GM21367 (cell line): ENCODE measurements at regions not wholly inside any gene's neighbourhood (a gene's known extent, or its start where the extent isn't known, plus 50 kb on each side); places are given as distances from the start of the nearest gene placed in this dataset.
"Not testable (repeated sequence)": the region's sequence is repeated elsewhere in the genome, so short reads cannot be mapped to it uniquely, and the experiment has no call there.

Experiments
- ATAC-seq: cut with Tn5 transposase; IDR thresholded peaks from one replicate; pipeline ENCODE4 v1.9.1; 2021; ENCODE audit not compliant: unreplicated experiment

GRCh38 chr10:16116404-16117304 is 256.3 kb upstream of the MINDY3 start:
- no peak for ATAC-seq

DNA sequence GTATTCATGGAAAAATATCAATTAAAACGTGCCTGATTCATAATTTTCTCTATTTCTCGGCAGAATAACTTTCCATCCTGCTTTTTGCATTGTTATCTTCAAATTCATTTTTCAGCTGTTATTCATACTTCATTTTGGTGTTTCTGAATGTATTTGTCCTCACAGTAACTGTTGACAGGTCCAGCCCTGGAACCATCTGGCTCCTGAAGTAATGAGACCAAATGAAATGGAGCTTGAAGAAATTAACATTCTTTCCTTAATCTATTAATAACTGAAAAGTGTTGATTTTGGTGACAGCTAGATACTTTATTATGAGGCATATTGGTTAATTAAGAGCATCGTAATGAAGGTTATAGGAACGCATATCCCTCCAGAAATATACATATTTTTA is 257.0 kb upstream of the MINDY3 start:
- no peak for ATAC-seq

DNA sequence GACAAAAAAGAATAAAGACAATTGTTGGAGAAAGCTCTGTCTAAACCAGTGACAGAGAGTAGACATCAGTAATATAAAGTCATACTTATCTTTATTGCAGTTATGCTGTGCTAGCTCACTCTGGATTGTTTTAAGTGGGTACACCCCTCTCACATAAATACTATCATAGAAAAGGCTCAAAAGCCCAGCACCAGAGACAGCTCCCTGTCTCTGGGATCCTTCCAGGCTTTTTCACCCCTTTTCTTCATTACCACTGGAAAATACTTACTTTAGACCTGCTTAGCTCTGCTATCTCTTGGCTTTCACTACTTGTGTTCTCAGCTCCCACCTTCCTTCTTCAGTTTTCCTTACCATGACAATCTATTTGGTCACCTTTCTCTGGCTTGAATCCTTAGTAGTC is 259.1 kb upstream of the MINDY3 start:
- no peak for ATAC-seq

DNA sequence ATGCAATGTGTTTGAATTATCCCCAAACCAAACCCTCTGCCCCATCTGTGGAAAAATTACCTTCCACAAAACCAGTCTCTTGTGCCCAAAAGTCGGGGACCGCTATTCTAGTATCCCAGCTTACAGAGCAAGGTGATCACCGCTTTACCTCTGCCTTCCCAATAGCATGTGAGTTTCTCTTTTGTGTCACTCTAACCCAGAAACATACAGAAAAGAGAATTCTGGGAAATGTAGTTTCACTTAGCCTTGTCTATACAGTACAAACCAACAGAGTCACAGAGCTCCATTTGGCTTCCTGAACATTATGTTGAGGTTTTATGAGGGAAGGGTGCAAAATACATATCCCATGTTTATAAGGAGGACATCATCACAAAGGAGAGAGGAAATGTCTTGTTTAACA is 260.3 kb upstream of the MINDY3 start:
- no peak for ATAC-seq

DNA sequence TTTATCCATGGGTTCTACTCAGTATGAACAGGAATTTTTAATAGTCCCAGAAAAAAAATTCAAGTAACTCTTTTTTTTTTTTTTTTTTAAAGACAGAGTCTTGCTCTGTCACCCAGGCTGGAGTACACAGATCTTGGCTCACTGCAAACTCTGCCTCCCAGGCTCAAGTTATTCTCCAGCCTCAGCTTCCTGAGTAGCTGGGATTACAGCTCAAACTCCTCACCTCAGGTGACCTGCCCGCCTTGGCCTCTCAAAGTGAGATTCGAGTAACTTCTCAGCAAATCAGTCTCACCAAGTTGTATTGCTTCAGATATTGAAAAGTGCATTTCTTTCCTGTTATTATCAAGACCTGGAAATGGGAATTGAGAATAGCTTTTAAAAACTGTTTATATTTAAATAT is 281.2 kb upstream of the MINDY3 start:
- ATAC-seq = no peak

DNA sequence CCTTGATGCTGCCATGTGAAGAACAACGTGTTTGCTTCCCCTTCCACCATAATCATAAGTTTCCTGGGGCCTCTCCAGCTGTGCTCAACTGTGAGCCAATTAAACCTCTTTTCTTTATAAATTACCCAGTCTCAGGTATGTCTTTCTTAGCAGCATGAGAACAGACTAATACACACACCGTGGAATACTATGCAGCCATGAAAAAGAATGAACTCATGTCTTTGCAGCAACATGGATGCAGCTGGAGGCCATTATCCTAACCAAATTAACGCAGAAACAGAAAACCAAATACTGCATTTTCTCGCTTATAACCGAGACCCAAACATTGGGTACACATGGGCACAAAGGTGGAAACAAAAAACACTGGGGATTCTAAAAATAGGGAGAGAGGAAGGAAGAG is 286.7 kb upstream of the MINDY3 start:
- no peak for ATAC-seq

- ATAC-seq = no peak
Observed at GRCh38 chr10:16155834-16156233, 281.0 kb upstream of the PTER start.

GRCh38 chr10:16156681-16157080 is 280.1 kb upstream of the PTER start:
- ATAC-seq = no peak

DNA sequence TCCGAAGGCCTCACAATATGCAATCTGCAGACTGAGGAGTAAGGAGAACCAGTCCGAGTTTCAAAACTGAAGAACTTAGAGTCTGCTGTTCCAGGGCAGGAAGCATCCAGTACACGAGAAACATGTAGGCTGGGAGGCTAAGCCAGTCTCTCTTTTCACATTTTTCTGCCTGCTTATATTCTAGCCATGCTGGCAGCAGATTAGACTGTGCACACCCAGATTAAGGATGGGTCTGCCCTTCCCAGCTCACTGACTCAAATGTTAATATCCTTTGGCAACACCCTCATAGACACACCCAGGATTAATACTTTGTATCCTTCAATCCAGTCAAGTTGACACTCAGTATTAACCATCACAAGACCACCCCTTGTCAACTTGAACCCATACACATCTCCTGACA is 271.7 kb upstream of the PTER start:
- ATAC-seq = not testable (repeated sequence)

GRCh38 chr10:16182144-16182543 is 254.7 kb upstream of the PTER start:
- no peak for ATAC-seq

DNA sequence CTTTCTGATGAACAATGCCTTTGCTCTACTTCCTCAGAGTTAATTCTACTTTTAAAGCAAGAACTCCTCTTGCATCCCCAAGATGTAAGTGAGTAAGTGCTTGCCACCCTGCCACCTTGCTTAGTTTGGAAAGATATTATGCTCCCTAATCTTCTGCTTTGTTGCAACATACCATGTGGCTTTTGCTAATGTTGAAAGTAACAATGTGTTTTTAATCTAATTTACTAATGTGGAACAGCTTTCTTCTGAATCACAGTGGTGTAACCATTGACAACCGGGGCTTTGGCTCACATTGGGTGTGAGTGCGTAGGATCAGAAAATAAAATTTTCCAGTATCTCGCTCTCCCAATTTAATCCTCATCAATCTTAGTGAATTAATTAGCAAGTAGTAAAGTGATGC is 254.1 kb upstream of the PTER start:
- ATAC-seq = no peak

DNA sequence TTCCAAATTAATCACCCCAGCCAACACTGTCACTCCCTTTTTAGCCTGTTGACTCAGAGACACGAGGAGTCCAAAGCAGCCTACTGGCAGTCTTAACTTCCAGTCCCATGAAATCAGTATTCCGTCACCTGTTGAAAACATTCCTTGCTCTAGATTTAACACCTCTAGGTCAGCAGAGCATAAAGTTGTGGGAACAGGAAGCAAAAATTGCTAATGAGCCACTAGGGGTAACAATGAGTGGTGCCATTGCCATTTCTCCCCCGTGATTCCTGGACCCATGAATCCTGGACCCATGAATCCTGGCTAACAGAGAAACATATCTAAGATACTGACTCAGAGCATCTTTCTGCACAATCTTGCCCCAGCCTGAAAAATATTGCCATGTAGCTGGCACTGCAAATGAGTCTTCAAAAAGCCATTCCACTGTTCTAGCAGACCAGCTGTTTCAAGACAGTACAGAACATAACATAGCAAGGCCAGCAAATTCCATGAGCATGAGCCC is 252.7 kb upstream of the PTER start:
- ATAC-seq = no peak

DNA sequence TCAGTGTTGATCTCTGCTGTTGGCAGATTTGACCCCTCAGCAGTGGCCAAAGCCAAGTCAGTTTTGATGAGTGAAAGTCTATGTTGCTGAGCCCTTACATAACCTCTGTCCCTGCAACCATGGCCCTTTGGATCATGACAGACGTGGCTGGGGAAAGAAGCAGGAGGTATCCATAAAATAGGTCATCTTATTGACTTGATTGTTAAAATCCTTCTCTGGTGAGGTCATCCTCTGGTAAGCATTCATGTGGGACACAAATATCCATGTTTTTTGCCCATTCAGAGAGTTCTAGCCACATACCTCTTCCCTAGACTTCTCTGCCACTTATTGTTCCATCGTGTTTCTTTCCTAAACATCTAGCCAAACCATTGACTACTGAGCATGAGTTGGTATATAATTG is 251.9 kb upstream of the PTER start:
- no peak for ATAC-seq

GRCh38 chr10:16186564-16186963 is 250.2 kb upstream of the PTER start:
- ATAC-seq = no peak

GRCh38 chr10:16187161-16187560 is 249.6 kb upstream of the PTER start:
- ATAC-seq = no peak

- ATAC-seq = no peak
Observed at GRCh38 chr10:16192337-16192736, 244.5 kb upstream of the PTER start.

- ATAC-seq = no peak
Observed at GRCh38 chr10:16193241-16193640, 243.6 kb upstream of the PTER start.

DNA sequence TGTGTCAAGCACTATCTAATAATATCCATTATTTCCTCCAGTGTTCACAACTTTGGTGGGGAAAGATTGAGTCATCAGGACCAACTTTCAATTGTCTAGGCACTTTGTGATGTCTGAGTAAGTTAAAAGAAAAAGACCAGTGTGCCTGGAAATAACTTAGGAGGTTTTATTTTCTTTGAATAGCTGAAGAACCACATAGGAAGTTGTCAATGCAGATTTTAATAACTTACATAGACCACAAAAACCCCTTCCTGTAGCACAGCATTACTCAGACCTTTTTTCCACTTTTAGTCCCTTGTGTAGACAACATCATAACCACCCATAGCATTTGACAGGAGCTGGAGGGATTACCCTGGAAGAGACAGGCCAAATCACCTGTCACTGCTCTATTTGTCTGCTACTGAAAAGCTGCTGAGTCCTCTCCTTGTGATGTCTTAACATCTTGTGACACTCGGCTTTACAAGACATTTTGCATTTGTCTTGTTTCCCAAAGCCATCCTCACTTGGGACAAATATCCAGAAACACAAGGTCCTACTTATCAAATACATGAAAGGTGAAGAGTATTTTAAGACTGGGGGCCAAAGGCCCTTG is 241.5 kb upstream of the PTER start:
- peak; percentile 87 for ATAC-seq

DNA sequence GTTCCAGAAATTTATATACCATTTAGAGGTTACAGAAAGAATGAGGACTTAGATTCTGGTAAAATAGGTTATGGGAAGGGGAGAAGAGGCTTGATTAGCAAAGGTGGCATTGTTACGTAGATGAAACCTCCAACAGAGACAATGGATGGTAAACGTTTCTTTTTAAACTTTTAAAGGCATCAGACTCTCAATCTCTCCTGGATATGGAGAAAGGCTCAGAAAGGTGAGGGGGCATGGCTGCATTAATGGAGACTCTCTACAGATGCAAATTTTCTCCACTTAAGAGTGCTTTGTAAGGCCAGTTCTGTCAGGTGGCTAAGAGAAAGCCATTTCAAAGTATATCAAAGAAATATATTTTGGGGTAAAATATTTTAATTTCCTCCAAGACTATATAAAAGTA is 240.9 kb upstream of the PTER start:
- ATAC-seq = no peak

DNA sequence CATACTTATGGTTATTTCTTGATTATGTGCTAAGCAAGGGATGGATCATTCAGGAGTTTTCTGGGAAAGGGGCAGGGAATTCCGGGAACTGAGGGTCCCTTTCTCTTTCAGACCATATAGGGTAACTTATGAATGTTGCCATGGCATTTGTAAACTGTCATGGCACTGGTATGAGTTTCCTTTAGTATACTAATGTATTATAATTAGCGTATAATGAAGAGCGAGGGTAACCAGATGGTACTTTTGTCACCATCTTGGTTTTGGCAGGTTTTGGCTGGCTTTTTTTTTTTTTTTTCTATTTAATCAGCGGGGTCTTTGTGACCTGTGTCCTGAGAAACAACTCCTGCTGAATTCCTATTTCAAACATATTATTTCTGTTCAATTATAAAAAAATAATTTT is 237.6 kb upstream of the PTER start:
- ATAC-seq = no peak

GRCh38 chr10:16223618-16224017 is 213.2 kb upstream of the PTER start:
- ATAC-seq = not testable (repeated sequence)

DNA sequence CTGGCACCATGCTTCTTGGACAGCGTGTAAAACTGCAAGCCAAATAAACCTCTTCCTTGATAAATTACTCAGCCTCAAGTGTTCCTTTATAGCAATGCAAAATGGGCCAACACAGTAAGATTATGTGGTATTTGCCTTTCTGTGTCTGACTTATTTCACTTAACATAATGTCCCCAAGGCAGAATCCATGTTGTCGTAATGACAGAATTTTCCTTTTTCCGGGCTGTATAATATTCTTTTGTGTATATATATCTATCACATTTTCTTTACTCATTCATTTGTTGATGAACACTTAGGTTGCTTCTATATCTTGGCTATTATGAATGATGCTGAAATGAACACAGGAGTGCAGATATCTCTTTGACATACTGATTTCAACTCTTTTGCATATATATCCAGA is 209.1 kb upstream of the PTER start:
- ATAC-seq = no peak
